Lung microvascular endothelial cell (primary cell): ENCODE measurements at regions not wholly inside any gene's neighbourhood (a gene's known extent, or its start where the extent isn't known, plus 50 kb on each side); places are given as distances from the start of the nearest gene placed in this dataset.

Experiments
- DNase-seq, 2 donors: peaks; one replicate each; pipeline versions ENCODE4 v3.0.0 to v3.0.0-alpha.2; 2010; ENCODE audit warnings: low read depth in 2 of 2

GRCh38 chr13:31684466-31684865 lies 54.9 kb upstream of the RXFP2 start:
- no peak for DNase-seq

DNA sequence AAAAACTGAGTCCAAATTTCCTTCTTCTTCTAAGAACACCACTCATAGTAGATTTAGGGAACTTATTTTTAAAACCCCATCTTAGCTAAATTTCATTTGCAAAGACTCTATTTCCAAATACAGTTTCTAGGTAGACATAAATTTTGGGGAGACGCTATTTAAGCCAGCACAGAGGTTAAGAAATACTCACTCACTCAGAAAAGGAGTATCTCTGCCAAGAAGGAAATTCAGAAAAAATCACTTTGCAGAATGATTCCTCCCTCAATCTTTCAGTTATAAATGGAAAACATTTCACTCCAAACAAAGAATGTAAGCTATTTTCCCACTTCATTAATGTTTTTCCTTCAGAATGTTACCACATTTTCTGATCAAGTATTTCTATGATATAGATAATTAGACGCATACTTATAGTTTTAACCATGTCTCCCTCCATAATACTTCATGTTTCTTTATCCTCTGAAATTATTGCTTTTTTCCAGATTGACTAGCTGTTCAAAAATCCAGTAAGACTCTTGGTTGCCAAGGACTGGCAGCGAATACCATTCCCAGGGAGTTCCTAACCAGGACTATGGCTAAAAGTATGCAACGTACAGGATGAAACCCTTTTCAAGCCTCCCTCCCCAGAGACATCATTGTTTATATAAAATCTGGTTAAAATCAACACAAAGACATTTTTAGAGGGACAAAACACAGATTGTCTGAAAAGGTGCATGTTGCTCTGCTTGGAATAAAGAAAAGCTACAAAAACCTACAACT lies 52.5 kb upstream of the RXFP2 start:
- DNase-seq: no peak
